GM18505 (cell line): ENCODE measurements at regions not wholly inside any gene's neighbourhood (a gene's known extent, or its start where the extent isn't known, plus 50 kb on each side); places are given as distances from the start of the nearest gene placed in this dataset.

Experiments used
- ATAC-seq: cut with Tn5 transposase; IDR thresholded peaks from one replicate; pipeline ENCODE4 v1.9.1; 2021; ENCODE audit not compliant: unreplicated experiment
- POLR2A ChIP-seq: IDR thresholded peaks from 4 replicates; pipeline ENCODE4 v1.6.1; 2011; ENCODE audit warnings: borderline replicate concordance; ENCODE audit not compliant: insufficient read depth, insufficient read length; ENCODE audit errors: extremely low read depth

- ATAC-seq = no peak
- TF ChIP-seq POLR2A = no peak
Measured at GRCh38 chr20:24732599-24732998, 216.5 kb upstream of the CST7 start.

GRCh38 chr20:24733416-24733815 lies 215.7 kb upstream of the CST7 start:
- no peak for TF ChIP-seq POLR2A
- ATAC-seq = no peak

DNA sequence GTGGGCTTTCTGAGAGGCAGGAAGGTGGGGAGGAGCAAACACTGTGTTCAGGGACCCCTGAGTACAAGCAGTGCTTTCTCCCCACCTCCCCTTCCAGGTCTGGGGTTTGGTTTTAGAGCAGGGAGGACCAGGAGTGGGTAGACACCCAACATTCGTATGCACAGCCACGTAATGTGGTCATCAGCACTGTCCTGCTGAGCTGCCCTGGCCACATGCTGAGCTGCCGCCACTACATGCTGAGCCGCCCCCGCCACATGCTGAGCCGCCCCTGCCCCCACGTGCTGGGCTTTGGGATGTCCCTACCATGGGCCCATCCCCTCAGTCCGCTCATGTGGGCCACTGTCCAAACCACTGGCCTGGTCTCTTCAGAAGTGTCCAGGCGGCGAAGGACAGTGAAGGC lies 214.9 kb upstream of the CST7 start:
- ATAC-seq = no peak
- TF ChIP-seq POLR2A = no peak

DNA sequence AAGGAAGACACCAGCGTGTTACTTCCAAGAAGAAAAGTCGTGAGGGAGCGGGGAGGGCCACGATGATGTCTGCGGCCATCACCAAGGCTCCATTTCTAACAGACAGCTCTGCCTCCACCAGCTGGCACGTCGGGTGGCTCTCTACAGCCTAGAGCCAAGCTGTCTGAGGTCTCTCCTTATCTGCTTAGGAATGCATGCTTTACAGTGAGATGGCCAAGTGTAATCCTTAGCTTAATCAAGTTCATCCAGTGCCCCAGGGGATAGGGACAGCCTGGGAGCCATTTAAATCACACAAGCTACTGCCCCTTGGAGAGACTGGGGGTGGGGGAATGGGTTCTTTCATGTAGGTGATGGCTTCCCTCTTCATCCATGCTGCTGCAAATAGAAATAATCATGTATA lies 213.8 kb upstream of the CST7 start:
- ATAC-seq = no peak
- no peak for TF ChIP-seq POLR2A

DNA sequence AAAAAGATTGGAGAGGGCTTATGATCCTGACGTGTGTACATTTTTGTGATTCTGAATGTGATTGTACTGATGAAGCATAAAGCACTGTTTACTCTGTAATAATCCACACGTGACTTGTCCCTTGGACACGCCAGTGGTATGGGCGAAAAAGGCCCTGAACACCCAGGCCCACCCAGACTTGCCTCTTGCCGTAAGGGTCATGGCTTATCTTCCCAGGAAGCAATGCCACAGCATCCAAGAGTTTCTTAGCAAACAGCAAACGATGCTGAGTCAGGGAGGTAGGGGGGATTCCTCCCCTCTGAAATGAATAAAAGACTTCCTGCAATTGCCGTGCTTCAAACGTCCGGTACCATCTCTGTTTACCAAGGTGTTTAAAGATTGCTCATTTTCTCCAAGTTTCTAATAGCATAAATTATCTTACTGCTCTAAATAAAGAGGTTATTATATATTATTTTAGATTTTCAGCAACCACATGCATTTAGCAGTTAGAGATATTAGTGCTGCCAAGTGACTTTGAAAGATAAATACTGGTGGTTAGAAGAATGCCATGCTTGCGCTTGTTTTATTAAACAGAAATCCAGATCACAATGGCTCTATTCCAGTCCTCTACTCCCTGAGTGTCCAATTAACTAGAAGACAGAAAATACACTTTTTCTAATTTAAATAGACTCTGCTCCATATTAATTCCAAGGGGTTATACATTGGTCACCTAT lies 212.8 kb upstream of the CST7 start:
- TF ChIP-seq POLR2A = no peak
- ATAC-seq = no peak

DNA sequence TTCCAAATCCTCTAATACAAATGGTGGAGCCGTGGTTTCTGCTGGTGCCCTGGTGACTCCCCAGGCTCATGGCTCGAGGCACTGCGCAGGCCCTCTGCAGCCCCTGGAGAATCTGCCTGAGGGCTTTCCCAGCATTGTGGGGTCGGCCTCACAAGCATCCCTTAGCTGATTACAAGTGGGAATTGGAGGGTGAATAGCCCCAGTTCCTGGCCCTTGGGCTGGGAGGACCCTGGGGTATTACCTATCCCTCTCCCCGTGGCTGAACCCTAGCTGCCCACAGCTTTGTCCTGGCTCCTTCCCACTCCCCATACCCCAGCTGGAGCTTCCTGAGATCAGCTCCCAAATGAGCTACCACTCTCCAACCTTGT lies 212.2 kb upstream of the CST7 start:
- TF ChIP-seq POLR2A = no peak
- no peak for ATAC-seq

DNA sequence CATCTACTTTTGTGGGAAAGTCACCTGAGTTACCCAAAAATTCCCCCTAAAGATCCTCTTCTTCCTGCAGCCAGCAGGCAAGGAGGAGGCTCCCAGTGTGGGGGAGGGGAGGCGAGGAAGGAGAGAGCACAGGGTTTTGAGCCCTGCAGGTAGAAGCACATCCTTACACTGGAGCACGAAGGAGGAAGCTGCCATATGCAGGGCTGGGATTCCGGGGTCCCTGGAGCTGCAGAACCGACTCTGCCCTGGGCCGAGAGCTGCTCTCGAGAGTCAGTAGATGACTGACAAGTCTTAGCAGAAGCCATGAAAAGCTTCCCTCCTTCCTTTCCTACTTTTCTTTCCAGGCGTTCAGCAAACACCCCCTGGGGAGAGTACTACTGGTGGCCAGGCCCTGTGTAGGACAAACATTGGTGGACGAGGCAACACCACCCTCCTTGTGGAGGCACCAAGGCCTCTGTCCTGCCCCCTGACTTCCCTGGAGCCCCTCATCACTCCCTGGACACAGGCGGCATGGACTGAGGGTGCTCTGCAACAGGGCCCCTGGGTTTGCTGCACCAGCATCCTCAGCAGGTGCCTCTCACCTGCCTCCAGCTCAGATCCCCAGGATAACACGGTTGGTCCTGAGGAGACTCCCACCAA lies 211.7 kb upstream of the CST7 start:
- no peak for TF ChIP-seq POLR2A
- ATAC-seq = no peak

DNA sequence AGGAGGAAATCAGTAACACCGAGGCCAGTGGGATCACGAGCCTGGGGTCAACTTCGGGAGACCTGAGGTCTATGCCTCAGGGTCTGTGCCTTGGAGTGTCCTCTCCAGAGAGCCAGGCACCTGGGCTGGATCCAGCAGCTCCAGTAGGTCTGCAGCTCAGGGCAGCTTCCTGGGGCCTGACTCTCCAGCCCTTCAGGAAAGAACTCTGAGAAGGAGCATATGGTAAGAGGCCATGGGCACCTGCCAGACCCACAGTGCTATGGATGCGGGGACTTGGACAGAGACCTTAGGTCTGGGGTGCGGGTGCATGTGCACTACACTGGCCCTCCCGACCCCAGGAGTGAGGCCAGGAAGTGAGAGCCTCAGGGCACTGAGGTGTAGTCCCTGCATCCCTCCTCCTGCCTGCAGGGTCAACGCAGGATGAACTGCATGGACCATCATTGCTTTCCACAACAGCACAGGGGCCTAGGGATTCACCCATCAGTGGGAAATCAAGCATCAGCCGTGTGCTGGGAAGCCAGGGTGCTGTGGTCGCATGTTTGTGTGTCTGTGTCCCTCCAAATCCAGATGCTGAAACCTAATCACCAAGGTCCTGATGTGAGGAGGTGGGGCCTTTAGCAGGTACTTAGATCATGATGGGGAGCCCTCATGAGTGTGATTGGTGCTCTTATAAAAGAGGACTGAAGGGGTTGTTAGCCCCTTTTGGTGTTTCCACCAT lies 210.9 kb upstream of the CST7 start:
- no peak for TF ChIP-seq POLR2A
- ATAC-seq = no peak

DNA sequence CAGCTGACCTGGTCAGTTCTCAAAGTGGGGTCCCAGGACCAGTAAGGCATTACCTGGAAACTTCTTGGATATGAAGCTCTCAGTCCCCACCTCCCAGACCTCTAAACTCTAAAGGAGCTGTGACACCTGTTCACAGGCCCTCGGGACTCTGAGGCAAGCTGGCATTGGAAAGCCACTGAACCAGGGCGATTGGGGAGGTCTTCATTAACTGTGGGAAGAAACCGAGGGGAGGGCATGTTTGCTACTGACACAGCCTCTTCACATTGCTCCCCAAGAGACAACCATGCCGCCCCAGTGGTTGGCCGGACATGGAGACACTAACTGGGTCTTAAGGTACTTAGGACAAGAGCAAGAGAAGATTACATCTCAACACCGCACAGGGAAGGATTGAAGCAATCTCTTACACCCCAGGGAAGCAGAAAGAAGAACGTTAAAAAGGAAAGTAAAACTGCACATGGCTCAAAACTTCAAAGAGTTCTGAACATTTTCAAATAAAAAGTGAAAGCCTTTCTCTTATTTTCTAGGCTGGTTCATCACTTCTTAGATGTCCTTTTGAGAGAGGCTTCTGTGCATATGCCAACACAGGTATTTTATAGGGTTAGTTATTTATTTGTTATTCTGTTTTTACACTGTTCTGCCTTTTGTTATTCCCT lies 210.0 kb upstream of the CST7 start:
- no peak for TF ChIP-seq POLR2A

GRCh38 chr20:24739746-24740145 lies 209.3 kb upstream of the CST7 start:
- ATAC-seq = no peak
- no peak for TF ChIP-seq POLR2A

More for the DNA sequence above, 210.0 kb upstream of the CST7 start:
- ATAC-seq = no peak

DNA sequence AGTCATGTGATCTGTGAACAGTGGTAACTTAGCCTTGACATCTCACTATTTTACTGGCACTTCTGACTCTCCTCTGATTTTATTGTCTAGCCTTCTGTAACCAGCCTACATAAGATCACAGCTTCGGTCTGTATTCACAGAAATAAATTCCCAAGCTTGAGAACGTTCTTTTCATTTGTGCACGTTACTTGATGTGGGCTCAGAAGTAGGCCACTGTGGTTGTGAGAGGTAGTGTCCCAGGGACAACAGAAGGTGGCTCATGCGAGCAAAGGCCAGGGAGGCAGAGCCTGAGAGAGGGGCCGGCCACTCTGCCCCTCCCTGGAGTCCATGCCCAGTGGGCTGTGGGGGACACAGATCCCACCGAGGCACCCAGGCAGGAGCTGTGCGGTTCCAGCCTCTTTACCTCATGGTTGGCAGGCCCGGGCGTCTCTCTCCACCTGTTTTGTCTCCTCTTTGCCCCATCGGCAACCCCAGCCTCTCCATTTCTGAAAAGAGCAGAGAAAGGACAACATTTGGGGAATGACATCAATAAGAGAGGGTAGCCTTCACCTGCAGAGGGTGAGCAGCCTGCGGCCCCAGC lies 207.5 kb upstream of the CST7 start:
- no peak for TF ChIP-seq POLR2A
- ATAC-seq = no peak

DNA sequence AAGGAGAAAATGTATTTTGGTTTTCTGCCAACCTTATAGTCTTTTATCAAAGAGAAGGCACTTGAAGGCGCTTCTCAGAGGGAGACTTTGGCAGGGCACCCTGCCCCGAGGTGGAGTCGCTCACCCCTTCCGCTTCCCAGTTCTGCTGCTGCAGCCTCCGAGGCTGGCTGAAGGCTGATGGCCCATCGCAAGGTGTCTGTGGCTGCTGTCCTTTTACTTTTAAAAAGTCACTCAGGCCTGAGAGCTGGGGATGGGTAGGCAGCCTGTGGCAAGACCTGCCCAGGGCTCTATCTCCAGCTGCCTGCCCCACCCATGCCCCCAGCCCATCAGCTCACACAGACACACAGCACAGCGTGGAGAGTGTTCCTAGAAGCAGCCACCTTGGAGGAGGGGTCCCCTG lies 206.6 kb upstream of the CST7 start:
- TF ChIP-seq POLR2A = no peak
- no peak for ATAC-seq

DNA sequence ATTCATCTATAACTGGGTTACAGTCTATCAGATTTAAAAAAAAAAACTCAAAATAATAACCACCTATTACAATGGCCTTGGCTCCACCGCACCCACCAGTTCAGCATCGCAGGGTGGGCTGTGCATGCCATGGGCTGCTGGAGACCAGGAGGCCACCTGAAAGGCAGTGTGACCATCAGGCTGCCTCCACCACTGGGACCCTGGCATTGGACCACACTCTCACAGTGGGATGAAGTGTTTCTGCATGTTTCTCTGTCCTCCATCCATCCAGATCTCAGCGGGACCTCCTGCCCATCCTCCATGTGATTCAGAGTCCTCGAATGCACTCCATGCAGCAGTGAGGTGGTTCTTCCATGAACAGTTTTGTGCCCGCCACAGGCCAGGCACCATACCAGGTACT lies 206.1 kb upstream of the CST7 start:
- ATAC-seq = no peak
- no peak for TF ChIP-seq POLR2A
